ENCODE measurements at regions not wholly inside any gene's neighbourhood (a gene's known extent, or its start where the extent isn't known, plus 50 kb on each side); places are given as distances from the start of the nearest gene placed in this dataset.
"Not testable (repeated sequence)": the region's sequence is repeated elsewhere in the genome, so short reads cannot be mapped to it uniquely, and the experiment has no call there.

DNA sequence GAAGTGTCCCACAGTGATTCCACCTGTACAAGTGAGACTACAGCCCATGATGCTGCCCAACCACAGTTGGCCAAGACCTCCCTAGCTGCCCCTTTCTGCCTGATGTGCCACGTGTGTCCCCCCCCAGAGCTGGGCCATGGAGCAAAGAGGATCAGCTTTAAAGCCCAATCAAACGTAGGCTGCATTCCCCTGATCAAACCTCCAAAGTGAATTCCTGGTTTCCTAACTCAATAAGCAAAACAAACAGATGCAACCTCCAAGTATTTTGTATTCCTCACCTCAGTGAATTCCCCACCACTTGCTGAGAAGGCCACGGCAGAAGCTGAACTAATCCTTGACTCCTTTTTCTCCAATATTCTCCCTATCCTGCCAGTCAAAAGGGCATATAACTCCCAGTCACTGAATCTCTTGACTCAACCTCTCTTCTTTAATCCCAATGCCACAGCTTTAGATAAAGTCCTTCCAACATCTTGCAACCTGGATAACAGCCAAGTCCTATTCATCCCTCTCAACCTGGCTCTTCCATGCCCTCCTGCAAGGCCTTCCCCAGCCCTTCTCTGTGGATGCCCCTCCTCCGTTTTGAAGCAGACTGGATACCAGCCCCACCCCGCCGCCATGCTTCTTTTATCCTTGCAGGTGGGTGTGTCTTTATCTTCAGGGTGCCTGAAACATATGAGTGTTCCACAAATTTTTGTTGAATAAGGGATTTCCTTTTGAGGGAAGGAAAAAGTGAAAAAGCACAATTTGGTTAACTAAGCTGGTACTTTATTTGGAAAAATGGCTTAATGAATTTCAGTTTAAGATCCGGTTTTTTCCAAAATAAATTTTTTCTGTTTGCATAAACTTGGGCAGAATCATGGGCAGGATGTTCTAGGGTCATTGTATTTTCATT, 285.2 kb upstream of the MKLN1 start:
- Histone ChIP-seq H3K27me3 (ENCODE audit: insufficient read depth, low read length) (no peaks in the 10 kb centered on the region), H3K4me3 (ENCODE audit: low read length) (no peak overlapping the region), H3K9me3 (ENCODE audit: low read depth, low read length) (no peaks in the 10 kb centered on the region), H3K4me1 (ENCODE audit: insufficient read depth, low read length) (peaks cover 8% of the 10 kb centered on the region)

DNA sequence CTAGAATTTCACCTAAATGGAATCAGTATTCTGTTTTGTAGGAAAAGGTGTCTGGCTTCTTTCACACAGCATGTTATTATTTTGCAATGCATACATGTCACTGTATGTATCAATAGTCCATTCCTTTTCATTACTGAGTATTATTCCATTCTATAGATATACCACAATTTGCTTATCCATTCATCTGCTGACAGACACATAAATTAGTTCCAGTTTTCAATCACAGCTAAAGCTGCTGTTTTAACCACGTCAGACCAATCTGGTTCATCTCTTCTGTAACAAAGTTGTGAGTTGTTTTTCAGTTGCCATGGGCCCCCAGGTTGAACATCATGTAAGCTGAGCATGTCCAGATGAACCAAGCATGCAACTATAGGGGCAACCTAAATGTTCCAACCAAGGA, 282.1 kb upstream of the MKLN1 start:
- no peaks in the 10 kb centered on the region for H3K27me3 ChIP-seq (ENCODE audit: insufficient read depth, low read length)
- peaks cover 21% of the 10 kb centered on the region for H3K4me1 ChIP-seq (ENCODE audit: insufficient read depth, low read length)
- no peak overlapping the region for H3K4me3 ChIP-seq (ENCODE audit: low read length)
- H3K9me3 ChIP-seq (ENCODE audit: low read depth, low read length) = no peaks in the 10 kb centered on the region

DNA sequence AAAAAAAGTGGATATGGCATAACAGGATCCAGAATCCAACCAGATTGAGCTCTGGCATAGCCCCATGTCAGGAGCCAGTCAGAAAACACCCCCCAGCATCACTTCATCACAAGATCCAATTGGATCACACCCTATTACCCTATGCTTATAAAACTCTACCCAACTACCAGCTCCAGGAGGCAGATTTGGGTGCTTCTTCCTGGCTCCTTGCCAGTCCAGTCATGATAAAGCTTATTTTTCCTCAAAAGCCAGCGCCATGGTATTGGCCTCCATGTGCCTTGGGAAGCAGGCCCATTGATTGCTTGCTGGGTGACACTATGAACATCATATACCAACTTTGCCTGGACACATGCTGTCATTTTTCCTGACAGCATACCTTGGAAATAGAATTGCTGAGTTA, 281.4 kb upstream of the MKLN1 start:
- Histone ChIP-seq H3K4me1 (ENCODE audit: insufficient read depth, low read length) (peaks cover 19% of the 10 kb centered on the region), H3K27me3 (ENCODE audit: insufficient read depth, low read length) (no peaks in the 10 kb centered on the region), H3K9me3 (ENCODE audit: low read depth, low read length) (no peaks in the 10 kb centered on the region), H3K4me3 (ENCODE audit: low read length) (no peak overlapping the region)

DNA sequence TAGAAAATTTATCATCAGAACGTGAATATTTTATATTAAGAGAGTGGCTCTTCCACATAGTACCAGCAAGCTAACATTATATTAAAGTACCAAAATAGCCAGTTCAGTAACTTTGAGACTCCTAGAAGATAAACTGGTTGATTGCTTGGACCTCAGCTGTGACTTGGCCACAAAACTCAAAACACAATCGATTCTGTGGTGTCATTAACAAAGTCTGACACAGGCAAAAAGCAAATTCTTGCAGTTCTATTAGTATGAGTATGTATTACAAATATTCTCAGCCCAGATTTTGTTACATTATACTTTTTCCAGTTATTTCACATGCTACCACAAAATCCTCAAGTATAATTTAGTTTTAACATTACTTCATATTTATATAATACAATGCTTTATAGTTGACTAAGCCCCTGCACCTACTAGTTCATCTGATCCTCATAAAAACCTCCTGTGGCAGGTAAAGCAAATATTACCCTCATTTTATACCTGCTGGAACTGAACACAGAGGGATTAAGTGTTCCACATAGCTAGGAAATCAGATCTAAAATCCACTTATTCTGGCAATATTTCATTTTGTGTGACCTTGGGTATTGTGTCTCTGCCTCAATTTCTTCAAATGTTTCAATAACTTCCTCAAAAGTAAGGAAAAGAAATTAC, 279.9 kb upstream of the MKLN1 start:
- Histone ChIP-seq H3K9me3 (ENCODE audit: low read depth, low read length) (no peaks in the 10 kb centered on the region), H3K4me1 (ENCODE audit: insufficient read depth, low read length) (peaks cover 23% of the 10 kb centered on the region), H3K4me3 (ENCODE audit: low read length) (no peak overlapping the region), H3K27me3 (ENCODE audit: insufficient read depth, low read length) (no peaks in the 10 kb centered on the region)

DNA sequence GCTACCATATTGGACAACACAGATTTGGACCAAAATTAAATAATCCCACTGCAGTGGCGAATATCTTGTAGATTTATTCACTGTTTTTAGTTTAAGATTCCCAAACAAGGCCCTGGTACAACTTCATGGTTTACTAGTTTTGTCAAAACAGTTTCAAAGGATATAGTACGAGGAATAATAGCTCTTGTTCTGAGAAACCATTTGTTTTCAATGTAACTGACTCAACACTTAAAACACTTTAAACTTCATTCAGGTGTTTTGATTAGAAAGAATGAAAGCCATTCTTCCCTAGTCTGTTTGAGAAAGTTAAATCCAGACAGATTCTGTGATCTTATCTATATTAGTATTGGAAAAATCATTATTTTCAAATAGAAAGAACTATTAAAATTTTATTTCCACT, 276.4 kb upstream of the MKLN1 start:
- no peaks in the 10 kb centered on the region for H3K27me3 ChIP-seq (ENCODE audit: insufficient read depth, low read length)
- H3K9me3 ChIP-seq (ENCODE audit: low read depth, low read length) = no peaks in the 10 kb centered on the region
- H3K4me1 ChIP-seq (ENCODE audit: insufficient read depth, low read length) = peaks cover 50% of the 10 kb centered on the region
- H3K4me3 ChIP-seq (ENCODE audit: low read length) = no peak overlapping the region

DNA sequence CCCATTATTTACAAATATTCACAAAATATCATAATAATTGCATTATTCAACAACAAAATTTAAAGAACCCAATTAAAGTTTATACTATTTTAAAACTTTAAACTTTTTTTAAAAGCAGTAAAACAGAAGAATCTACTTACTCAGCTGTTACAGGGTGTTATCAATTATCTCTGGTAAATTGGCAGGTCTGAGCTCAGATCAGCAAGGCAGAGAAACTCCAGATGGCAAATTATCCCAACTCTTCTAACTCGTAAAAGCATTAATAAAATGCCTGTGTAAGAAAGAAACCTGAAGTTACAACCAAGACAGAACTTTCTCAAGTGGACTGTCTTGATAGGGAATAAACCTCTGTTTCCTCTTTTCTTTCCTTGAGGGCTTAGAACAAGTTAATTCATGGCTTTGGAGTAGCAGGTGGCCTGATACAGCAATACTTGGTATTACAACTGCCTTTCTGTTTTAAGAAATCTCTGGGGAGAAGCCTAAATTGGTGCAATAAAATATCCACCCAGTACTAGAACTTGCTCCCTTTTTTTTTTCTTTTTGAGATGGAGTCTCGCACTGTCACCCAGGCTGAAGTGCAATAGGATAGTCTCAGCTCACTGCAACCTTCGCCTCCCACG, 275.3 kb upstream of the MKLN1 start:
- Histone ChIP-seq H3K27me3 (ENCODE audit: insufficient read depth, low read length) (no peaks in the 10 kb centered on the region), H3K4me3 (ENCODE audit: low read length) (no peak overlapping the region), H3K4me1 (ENCODE audit: insufficient read depth, low read length) (peaks cover 61% of the 10 kb centered on the region), H3K9me3 (ENCODE audit: low read depth, low read length) (no peaks in the 10 kb centered on the region)

DNA sequence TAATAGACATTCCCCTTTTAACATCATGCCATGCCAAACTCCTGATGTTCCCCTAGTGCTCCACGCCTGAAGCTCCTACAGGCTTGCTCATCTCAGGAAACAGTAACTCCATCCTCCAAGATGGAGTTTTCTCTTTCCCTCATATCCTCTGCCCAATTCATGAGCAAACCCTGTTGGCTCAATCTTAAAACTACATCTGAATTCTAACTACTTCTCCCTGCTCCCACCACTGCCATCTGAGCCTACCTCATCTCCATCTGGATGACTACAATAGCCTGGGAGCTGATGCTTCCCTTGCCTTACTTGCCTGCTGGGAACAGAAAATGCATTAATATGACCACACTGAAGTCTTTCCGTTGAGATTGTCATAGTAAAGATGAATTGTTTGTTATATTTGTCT, 271.7 kb upstream of the MKLN1 start:
- Histone ChIP-seq H3K4me1 (ENCODE audit: insufficient read depth, low read length) (peaks cover 63% of the 10 kb centered on the region), H3K27me3 (ENCODE audit: insufficient read depth, low read length) (no peaks in the 10 kb centered on the region), H3K4me3 (ENCODE audit: low read length) (no peak overlapping the region), H3K9me3 (ENCODE audit: low read depth, low read length) (no peaks in the 10 kb centered on the region)

DNA sequence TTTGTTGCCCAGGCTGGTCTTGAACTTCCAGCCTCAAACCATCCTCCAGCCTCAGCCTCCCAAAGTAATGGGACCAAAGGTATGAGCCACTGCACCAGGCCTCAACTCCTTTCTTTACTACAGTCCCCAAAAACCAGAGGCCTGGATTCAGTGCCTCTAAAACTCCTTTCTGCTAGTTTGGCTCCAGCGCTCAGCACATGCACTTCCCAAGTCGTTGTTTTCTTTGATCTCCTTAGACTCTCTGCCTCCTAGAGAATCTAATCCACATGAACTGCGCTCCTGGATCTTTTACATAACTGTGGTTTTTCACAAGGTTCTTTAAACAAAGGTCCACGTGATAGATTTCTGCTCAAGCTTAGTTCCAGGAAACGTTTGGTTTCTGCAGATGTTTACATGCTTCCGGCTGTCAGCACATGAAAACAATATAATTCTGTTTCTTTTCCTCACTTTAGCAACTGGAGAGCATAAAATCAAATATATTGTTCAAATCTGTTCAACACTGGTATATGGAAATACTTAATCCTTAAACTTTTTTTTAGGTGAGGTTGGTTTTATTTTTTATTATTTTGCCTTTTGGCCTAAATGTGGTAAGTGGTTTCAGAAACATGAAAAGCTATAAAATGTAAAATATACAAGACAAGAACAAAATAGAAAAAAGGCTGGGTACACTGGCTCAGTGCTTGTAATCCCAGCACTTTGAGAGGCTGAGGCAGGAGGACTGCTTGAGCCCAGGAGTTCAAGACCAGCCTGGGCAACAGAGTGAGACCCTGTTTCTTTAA, 270.5 kb upstream of the MKLN1 start:
- Histone ChIP-seq H3K4me1 (ENCODE audit: insufficient read depth, low read length) (peaks cover 73% of the 10 kb centered on the region), H3K9me3 (ENCODE audit: low read depth, low read length) (no peaks in the 10 kb centered on the region), H3K27me3 (ENCODE audit: insufficient read depth, low read length) (no peaks in the 10 kb centered on the region), H3K4me3 (ENCODE audit: low read length) (no peak overlapping the region)

DNA sequence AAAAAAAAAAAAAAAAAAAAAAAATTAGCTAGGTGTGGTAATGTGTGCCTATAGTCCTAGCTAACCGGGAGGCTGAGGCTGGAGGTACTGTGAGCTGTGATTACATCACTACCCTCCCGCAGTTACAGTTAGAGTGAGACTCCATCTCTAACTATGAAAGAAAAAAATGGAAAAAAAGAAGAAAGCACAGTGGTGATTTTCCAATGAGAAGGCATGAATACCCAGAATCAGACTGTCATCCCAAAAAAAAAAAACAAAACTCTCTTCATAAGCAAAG, 269.9 kb upstream of the MKLN1 start:
- Histone ChIP-seq H3K27me3 (ENCODE audit: insufficient read depth, low read length) (no peaks in the 10 kb centered on the region), H3K9me3 (ENCODE audit: low read depth, low read length) (no peaks in the 10 kb centered on the region), H3K4me3 (ENCODE audit: low read length) (no peak overlapping the region), H3K4me1 (ENCODE audit: insufficient read depth, low read length) (peaks cover 67% of the 10 kb centered on the region)

DNA sequence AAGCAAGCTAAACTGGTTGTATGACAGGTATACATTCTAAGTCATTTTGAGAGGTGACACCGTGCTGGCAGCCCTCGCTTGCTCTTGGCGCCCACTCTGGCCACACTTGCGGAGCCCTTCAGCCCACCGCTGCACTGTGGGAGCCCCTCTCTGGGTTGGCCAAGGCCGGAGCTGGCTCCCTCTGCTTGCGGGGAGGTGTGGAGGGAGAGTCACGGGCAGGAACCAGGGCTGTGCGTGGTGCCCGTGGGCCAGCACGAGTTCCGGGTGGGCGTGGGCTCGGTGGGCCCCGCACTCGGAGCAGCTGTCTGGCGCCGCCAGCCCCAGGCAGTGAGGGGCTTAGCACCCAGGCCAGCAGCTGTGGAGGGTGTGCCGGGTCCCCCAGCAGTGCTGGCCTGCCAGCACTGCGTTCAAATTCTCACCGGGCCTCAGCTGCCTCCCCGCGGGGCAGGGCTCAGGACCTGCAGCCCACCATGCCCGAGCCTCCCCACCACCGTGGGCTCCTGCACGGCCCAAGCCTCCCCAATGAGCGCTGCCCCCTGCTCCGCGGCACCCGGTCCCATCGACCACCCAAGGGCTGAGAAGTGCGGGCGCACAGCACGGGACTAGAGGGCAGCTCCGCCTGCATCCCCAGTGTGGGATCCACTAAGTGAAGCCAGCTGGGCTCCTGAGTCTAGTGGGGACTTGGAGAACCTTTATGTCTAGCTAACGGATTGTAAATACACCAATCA, 269.0 kb upstream of the MKLN1 start:
- not testable (repeated sequence) for H3K4me3 ChIP-seq (ENCODE audit: low read length); H3K27me3 ChIP-seq (ENCODE audit: insufficient read depth, low read length); H3K9me3 ChIP-seq (ENCODE audit: low read depth, low read length)
- peaks cover 60% of the 10 kb centered on the region for H3K4me1 ChIP-seq (ENCODE audit: insufficient read depth, low read length)

DNA sequence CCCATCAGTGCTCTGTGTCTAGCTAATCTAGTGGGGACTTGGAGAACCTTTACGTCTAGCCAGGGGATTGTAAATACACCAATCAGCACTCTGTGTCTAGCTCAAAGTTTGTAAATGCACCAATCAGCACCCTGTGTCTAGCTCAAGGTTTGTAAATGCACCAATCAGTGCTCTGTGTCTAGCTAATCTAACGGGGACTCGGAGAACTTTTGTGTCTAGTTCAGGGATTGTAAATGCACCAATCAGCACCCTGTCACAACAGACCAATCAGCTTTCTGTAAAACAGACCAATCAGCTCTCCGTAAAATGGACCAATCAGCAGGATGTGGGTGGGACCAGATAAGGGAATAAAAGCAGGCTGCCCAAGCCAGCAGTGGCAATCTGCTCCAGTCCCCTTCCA, 268.3 kb upstream of the MKLN1 start:
- not testable (repeated sequence) for H3K27me3 ChIP-seq (ENCODE audit: insufficient read depth, low read length); H3K9me3 ChIP-seq (ENCODE audit: low read depth, low read length); H3K4me3 ChIP-seq (ENCODE audit: low read length)
- H3K4me1 ChIP-seq (ENCODE audit: insufficient read depth, low read length) = peaks cover 56% of the 10 kb centered on the region

DNA sequence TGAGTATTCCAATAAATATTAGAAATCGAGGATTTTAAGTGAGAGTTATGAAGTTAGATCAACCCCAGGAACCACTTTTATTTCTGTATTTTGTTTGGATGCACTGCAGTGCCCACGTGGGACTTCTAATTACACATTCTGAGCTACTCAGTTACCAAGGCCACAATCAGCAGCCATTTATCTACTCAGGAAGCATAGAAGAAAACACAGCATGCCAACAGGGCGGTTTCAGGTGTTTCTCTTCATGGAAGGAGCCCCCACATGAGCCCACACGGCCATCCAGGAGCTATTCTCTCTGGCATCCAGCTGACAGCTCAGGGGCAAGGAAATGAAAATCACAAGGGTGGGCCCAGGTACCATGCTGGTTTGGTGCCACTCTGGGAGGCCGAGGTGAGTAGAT, 266.5 kb upstream of the MKLN1 start:
- Histone ChIP-seq H3K4me3 (ENCODE audit: low read length) (no peak overlapping the region), H3K9me3 (ENCODE audit: low read depth, low read length) (no peaks in the 10 kb centered on the region), H3K27me3 (ENCODE audit: insufficient read depth, low read length) (no peaks in the 10 kb centered on the region), H3K4me1 (ENCODE audit: insufficient read depth, low read length) (peaks cover 40% of the 10 kb centered on the region)

DNA sequence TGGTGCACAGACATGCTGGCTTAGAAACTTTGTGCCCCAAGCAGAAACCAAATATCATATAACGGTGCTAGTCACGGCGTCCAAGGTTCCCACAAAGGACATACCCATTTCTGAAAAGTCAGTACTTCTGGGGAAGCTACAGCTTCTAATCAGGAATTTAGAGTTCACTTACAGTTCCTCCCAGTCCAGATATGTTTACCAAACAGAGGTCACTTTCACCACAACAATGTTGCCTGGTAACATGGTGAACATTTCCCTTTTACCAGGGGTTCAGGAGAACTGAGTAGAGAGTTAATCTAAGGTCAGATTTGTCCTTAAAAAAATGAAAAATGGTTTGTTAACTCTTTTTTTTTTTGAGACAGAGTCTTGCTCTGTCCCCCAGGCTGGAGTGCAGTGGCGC, 265.9 kb upstream of the MKLN1 start:
- no peaks in the 10 kb centered on the region for H3K9me3 ChIP-seq (ENCODE audit: low read depth, low read length)
- H3K27me3 ChIP-seq (ENCODE audit: insufficient read depth, low read length) = no peaks in the 10 kb centered on the region
- no peak overlapping the region for H3K4me3 ChIP-seq (ENCODE audit: low read length)
- H3K4me1 ChIP-seq (ENCODE audit: insufficient read depth, low read length) = peaks cover 34% of the 10 kb centered on the region

DNA sequence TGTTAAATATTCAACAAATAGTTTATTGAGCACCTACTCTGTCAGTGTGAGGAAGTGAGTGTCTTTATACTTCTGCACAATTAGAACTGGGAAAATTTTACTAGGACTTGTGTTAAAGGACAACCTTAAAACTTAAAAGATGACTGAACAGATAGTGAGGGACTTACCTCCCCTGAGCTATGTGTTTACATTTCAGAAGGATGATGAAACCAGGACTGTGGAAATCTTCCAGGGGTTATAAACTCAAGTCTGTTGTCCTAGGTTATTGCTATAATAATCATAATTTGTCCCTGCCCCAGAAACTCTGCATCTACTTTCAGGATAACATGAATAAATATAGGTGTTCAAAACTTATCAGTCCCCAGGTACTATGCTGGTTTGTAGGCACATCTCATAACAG, 261.0 kb upstream of the MKLN1 start:
- Histone ChIP-seq H3K4me1 (ENCODE audit: insufficient read depth, low read length) (peaks cover 20% of the 10 kb centered on the region), H3K4me3 (ENCODE audit: low read length) (no peak overlapping the region), H3K27me3 (ENCODE audit: insufficient read depth, low read length) (no peaks in the 10 kb centered on the region), H3K9me3 (ENCODE audit: low read depth, low read length) (no peaks in the 10 kb centered on the region)

DNA sequence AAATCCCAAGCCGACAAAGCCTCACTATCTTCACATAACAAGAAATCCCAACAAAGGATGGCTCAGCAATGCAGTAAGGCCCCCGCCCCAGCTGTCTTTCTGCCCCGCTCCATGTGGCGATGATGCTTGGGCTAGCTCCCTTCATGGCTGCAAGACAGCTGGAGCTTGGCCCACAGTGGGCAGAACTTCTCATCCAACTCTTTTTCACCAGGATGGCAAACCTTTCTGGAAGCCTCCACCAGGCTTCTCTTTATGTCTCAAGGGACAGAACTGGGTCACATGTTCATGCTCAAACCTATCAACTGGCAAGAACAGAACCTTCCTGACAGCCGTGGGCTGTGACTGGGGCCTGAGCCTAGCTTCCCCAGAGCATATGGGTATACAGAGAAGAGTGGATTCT, 260.5 kb upstream of the MKLN1 start:
- Histone ChIP-seq H3K27me3 (ENCODE audit: insufficient read depth, low read length) (no peaks in the 10 kb centered on the region), H3K4me1 (ENCODE audit: insufficient read depth, low read length) (peaks cover 21% of the 10 kb centered on the region), H3K4me3 (ENCODE audit: low read length) (no peak overlapping the region), H3K9me3 (ENCODE audit: low read depth, low read length) (no peaks in the 10 kb centered on the region)

Data from mononuclear cell (primary cell).